Epithelial cell of prostate (primary cell): ENCODE measurements at regions not wholly inside any gene's neighbourhood (a gene's known extent, or its start where the extent isn't known, plus 50 kb on each side); places are given as distances from the start of the nearest gene placed in this dataset.

Source experiments
- DNase-seq: peaks from one replicate; pipeline ENCODE4 v3.0.0-alpha.2; 2011; ENCODE audit warnings: low read depth, low spot score
- H3K27ac ChIP-seq: fragments of 450-650 bp; 2 replicates; pipeline ENCODE4 v1.5.1; 2017; ENCODE audit warnings: mild to moderate bottlenecking

- DNase-seq, result no peak
- no peak overlapping the region for H3K27ac ChIP-seq
Measured at GRCh38 chr16:11439790-11440656, 94.8 kb downstream of the RMI2 start.

GRCh38 chr16:11440657-11441012 is 95.4 kb downstream of the RMI2 start:
- H3K27ac ChIP-seq, result no peak overlapping the region
- DNase-seq, result no peak

- no peak for DNase-seq
- no peak overlapping the region for H3K27ac ChIP-seq
Measured at GRCh38 chr16:11445486-11445885, 100.2 kb downstream of the RMI2 start.

- DNase-seq, result no peak
- H3K27ac ChIP-seq, result no peak overlapping the region
Measured at GRCh38 chr16:11446566-11447119, 101.4 kb downstream of the RMI2 start.

DNA sequence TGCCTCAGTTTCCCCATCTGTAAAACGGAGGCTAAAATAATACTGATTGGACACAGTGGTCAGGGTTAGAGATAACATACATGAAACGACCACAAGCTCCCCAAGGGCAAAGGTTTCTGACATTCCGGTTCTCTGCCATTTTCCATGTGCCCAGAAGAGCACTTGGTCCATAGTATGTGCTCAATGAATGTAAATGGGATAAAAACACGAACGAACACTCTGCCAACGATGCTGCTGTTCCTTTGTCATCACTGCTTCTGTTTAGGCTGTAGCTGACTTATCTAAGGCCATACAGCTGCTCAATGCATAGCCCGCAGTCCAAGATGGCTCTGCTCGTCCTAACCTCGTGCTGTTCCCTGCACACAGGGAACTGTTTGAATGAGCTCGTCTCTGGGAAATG is 102.0 kb downstream of the RMI2 start:
- H3K27ac ChIP-seq, result no peak overlapping the region
- DNase-seq, result no peak

DNA sequence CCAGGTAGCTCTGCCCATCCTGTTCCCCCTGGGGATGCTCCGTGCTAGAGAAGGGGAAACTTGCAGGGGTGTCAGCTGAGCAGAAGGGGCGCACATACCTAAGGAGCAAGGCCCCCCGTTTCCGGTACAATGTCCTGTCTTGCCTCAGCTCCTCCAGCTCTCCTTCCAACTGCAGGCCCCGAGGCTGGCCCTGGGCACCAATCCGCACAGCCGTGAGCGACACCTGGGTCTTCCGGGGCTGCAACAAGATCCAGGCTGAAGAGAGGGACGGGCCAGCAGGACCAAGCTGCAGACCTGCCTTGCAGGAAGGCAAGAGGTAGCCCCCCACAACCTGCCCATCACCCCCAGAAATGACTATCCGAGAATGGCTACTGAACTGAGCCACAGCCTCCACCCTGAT is 102.6 kb downstream of the RMI2 start:
- no peak for DNase-seq
- no peak overlapping the region for H3K27ac ChIP-seq

- DNase-seq, result no peak
- no peak overlapping the region for H3K27ac ChIP-seq
Measured at GRCh38 chr16:11448796-11449416, 103.6 kb downstream of the RMI2 start.

DNA sequence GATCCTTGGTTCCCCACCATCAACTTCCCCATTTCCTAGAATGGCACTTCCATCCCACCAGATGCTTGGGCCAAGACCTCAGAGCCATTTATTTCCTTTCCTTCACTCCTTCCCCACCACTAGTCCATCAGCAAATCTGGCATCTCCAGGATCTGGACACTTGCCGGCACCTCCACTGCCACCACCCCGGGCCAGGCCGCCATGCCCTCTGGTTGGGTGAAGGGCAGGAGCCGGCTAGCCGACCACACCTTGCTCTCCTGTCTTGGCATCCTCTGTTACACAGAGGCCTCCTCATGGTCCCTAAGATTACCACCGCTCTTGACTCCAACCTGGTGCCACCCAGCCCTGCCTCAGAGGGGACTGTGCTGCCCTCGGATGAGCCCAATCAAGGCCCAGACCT is 104.5 kb downstream of the RMI2 start:
- no peak overlapping the region for H3K27ac ChIP-seq
- DNase-seq, result no peak

DNA sequence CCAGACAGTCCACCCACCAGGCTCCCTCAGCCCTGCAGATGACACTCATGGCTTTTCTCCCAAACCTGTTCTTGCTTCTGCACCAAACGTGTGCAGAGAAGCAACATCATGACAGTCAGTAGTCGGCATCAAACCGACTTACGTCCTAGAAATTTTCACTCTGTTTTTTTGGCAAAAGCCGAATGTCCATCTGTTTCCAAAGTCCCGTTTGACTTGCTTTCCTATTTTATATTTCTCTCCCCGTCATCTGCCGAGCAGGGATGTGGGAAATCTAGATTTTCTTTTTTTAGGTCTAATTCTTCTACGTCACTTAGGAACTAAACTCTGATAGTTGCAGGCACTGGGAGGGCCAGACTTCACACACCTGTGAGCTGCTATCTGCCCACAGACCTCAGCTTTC is 104.9 kb downstream of the RMI2 start:
- H3K27ac ChIP-seq, result no peak overlapping the region
- DNase-seq, result no peak

GRCh38 chr16:11452298-11452697 is 107.0 kb downstream of the RMI2 start:
- H3K27ac ChIP-seq, result no peak overlapping the region
- no peak for DNase-seq

DNA sequence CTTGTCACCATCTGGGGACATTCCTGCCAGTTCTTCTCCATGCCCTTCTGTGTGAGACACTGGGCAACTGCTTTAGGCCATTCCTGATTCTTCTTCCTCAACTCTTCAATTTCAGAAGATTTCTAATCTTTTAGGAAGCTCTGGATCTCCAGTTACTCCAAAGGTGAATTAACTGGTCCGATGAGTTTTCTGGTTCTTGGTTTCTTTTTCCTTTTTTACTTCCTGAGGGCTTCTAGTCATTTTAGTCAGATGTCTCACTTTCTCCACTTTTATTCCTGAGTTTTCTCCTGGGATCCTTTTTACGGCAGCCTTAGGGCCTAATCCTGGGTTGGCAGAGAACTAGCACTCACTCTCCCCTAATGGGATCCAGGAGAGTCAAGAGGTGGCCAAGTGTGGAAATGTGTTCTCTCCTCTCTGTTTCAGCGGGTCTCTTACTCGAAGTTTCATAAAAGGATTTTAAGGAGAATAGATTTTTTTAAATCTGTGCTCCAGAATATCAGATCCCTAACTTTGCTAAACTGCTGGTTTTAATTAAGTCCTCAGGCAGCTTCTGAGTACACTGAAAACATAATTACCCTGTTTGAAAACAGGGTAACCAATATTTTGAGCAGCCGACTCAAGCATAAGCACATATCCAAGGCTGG is 107.6 kb downstream of the RMI2 start:
- no peak overlapping the region for H3K27ac ChIP-seq
- no peak for DNase-seq

- no peak for DNase-seq
- no peak overlapping the region for H3K27ac ChIP-seq
Measured at GRCh38 chr16:11456741-11457140, 111.5 kb downstream of the RMI2 start.

GRCh38 chr16:11459722-11460121 is 114.5 kb downstream of the RMI2 start:
- DNase-seq, result no peak
- H3K27ac ChIP-seq, result no peak overlapping the region

DNA sequence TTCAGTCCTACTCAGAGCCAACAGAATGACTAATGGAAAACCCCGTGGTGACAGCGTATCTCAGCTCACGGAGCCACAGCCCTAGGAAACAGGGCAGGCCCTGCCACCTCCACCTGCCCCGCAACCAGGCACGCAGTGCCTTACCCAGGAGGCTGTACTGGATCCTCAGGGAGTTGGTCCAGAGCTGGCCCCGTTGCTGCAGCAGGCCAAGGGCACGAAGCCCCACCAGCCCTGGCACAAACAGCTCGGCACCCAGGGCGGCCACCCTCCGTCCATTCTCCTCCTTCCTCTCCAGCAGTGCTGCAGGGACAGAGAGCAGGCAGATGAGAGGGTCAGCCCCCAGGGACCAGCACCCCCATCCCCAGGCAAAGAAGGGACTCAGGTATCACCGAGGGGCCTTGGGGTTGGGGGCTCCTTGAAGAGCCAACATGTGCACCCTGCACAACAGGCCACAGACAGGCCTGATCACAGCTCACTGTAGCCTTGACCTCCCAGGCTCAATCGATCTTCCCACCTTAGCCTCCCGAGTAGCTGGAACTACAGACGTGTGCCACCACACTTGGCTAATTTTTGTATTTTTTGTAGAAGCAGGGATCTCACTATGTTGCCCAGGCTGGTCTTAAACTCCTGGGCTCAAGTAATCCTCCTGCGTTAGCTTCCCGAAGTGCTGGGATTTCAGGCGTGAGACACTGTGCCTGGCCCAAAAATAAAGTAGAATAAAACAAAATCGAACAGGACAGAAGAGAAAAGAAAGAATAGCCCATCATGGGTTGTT is 115.7 kb downstream of the RMI2 start:
- DNase-seq, result no peak
- no peak overlapping the region for H3K27ac ChIP-seq

DNA sequence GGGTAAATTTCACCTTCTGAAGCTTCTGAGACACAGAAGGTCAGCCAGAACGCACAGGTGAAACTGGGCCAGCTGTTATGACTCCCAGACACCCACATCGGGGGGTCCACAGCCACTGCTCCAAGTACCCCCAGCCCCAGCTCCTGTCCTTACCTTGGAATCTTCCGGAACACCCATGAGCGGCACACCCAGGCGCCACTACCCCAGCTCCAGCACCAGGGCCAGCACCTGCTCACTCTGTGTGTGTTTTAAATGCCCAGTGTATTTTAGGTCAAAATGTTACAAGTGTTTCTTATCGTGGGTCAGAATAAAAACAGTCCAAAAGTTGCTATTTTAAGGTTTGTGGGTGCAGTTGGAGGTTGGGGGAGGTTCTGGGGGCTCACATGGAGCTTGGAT is 116.3 kb downstream of the RMI2 start:
- DNase-seq, result no peak
- H3K27ac ChIP-seq, result no peak overlapping the region

GRCh38 chr16:11462036-11462435 is 116.8 kb downstream of the RMI2 start:
- no peak overlapping the region for H3K27ac ChIP-seq
- DNase-seq, result no peak

GRCh38 chr16:11462861-11463260 is 117.6 kb downstream of the RMI2 start:
- no peak overlapping the region for H3K27ac ChIP-seq
- DNase-seq, result no peak

DNA sequence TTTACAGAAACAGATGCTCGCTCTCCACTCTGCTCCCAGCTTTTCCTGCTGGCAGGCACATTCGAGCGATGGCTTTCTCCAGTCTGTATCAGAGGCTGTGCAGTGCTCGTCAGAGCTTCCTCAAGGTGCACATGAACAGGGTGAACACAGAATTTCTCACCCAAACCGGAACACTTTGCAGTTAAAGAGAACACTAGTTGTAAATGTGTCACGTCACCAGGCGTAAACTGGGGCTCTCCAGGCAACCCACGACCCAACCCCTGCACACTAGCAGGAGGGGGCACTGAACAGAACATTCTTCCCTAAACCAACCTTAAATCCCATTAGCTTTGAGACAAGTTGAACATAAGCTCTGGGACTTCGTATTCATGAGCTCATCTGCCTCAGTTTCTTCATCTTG is 119.0 kb downstream of the RMI2 start:
- no peak overlapping the region for H3K27ac ChIP-seq
- DNase-seq, result no peak

DNA sequence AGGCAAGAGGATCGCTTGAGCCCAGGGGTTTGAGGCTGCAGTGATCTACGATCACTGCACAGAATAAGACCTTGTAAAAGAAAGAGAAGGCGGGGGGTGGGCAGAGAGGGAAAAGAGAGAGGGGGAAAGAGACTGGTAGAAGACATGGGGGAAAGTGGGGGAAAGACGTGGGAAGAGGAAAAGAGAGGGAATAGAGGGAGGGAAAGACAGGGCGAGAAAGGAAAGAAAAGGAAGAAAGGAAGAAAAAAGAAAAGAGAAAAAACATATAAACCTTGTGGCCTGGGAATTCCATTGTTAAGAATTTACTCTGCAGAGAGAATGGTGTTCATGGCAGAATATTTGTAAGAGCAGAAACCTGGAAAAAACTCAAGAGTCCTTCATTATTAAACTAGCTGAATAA is 120.4 kb downstream of the RMI2 start:
- H3K27ac ChIP-seq, result no peak overlapping the region
- no peak for DNase-seq

- H3K27ac ChIP-seq, result no peak overlapping the region
- DNase-seq, result no peak
Measured at GRCh38 chr16:11470676-11471415, 115.9 kb downstream of the LITAF start.
